ENCODE measurements at regions not wholly inside any gene's neighbourhood (a gene's known extent, or its start where the extent isn't known, plus 50 kb on each side); places are given as distances from the start of the nearest gene placed in this dataset.
"Not testable (repeated sequence)": the region's sequence is repeated elsewhere in the genome, so short reads cannot be mapped to it uniquely, and the experiment has no call there.

- H3K4me3 ChIP-seq (ENCODE audit: low read depth, low read length) = no peak overlapping the region
- TF ChIP-seq, protein P1, sequence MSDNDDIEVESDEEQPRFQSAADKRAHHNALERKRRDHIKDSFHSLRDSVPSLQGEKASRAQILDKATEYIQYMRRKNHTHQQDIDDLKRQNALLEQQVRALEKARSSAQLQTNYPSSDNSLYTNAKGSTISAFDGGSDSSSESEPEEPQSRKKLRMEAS (IDR thresholded peaks at IDR 0.05; ENCODE audit: low read depth, low read length) = no peak
- TF ChIP-seq POLR2A (IDR thresholded peaks at IDR 0.05; ENCODE audit: extremely low read depth, insufficient read length) (no peak), MYC (IDR thresholded peaks at IDR 0.05; ENCODE audit: low read depth, low read length) (no peak), CTCF (IDR thresholded peaks at IDR 0.05; ENCODE audit: low read depth, low read length) (no peak)
- DNase-seq (ENCODE audit: low read depth) = peak; percentile 74
Measured at GRCh38 chr11:70595452-70595851, 197.1 kb downstream of the CTTN start.

DNA sequence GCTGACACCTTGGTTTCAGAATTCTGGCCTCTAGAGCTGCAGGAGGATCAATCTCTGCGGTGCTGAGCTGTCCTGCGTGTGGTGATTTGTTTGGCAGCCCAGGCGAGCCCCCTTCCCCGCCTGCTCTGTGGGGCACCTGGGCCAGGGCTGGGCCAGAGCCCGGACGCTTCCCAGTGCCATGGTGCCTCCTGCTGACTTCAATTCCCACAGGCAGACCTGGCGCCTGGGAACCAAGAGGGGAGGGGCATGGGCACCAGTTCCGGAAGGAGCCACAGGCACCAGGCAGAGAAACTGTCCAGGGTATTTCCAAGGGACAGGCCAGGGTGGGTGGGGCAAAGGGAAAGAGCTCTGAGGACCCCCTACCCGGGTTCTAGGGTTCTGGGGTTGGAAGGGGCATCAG, 197.8 kb downstream of the CTTN start:
- no peak for DNase-seq (ENCODE audit: low read depth)
- TF ChIP-seq, protein P1 (IDR thresholded peaks at IDR 0.05; ENCODE audit: low read depth, low read length) = no peak
- TF ChIP-seq CTCF (IDR thresholded peaks at IDR 0.05; ENCODE audit: low read depth, low read length) = no peak
- no peak for TF ChIP-seq MYC (IDR thresholded peaks at IDR 0.05; ENCODE audit: low read depth, low read length)
- TF ChIP-seq POLR2A (IDR thresholded peaks at IDR 0.05; ENCODE audit: extremely low read depth, insufficient read length) = no peak
- no peak overlapping the region for H3K4me3 ChIP-seq (ENCODE audit: low read depth, low read length)

- H3K4me3 ChIP-seq (ENCODE audit: low read depth, low read length) = no peak overlapping the region
- DNase-seq (ENCODE audit: low read depth) = no peak
- TF ChIP-seq CTCF (IDR thresholded peaks at IDR 0.05; ENCODE audit: low read depth, low read length) = no peak
Measured at GRCh38 chr11:70597006-70597555, 198.8 kb downstream of the CTTN start.

GRCh38 chr11:70597751-70598625, 199.7 kb downstream of the CTTN start:
- TF ChIP-seq CTCF (IDR thresholded peaks at IDR 0.05; ENCODE audit: low read depth, low read length) (no peak), POLR2A (IDR thresholded peaks at IDR 0.05; ENCODE audit: extremely low read depth, insufficient read length) (no peak), MYC (IDR thresholded peaks at IDR 0.05; ENCODE audit: low read depth, low read length) (no peak)
- TF ChIP-seq, protein P1 (IDR thresholded peaks at IDR 0.05; ENCODE audit: low read depth, low read length) = no peak
- DNase-seq (ENCODE audit: low read depth) = no peak

DNA sequence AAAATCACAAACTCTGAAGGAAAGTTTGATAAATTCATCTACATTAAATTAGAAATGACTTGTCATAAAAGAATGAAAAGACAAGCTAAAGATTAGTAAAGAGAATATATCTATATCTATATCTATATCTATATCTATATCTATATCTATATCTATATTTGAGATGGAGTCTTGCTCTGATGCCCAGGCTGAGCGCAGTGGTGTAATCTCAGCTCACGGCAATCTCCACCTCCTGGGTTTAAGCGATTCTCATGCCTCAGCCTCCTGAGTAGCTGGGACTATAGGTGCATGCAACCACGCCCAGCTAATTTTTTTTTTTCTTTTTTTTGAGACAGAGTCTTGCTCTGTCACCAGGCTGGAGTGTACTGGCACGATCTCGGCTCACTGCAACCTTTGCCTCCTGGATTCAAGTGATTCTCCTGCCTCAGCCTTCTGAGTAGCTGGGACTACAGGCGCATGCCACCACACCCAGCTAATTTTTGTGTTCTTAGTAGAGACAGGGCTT, 202.6 kb downstream of the CTTN start:
- H3K4me3 ChIP-seq (ENCODE audit: low read depth, low read length); DNase-seq (ENCODE audit: low read depth): not testable (repeated sequence)

More at GRCh38 chr11:70597751-70598625, 199.7 kb downstream of the CTTN start:
- H3K4me3 ChIP-seq (ENCODE audit: low read depth, low read length) = no peak overlapping the region

DNA sequence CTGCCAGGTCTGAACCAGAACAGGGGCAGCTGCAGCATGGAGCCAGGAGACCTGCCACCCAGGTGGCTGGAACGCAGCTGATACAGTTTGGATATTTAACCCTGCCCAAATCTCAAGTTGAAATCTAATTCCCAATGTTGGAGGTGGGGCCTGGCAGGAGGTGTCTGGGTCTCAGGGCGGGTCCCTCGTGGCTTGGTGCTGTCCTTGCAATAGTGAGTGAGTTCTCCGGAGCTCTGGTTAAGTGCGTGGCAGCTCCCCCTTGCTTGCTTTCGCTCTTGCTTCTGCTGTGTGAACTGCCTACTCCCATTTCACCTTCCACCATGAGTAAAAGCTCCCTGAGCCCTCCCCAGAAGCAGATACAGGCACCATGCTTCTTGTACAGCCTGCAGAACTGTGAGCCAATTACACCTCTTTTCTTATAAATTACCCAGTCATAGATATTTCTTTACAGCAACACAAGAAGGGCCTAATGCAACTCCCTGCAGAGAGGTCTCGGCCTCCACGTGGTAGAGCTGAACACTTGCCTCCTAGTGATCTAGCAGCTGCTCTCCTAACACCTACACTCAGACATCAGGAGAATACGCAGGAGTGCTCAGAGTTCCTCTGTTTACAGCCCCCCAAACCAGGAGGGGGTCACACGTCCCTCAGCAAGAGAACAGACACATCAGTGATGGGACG, 203.7 kb downstream of the CTTN start:
- TF ChIP-seq, protein P1 (IDR thresholded peaks at IDR 0.05; ENCODE audit: low read depth, low read length) = no peak
- TF ChIP-seq MYC (IDR thresholded peaks at IDR 0.05; ENCODE audit: low read depth, low read length) (no peak), CTCF (IDR thresholded peaks at IDR 0.05; ENCODE audit: low read depth, low read length) (no peak), POLR2A (IDR thresholded peaks at IDR 0.05; ENCODE audit: extremely low read depth, insufficient read length) (no peak)
- H3K4me3 ChIP-seq (ENCODE audit: low read depth, low read length) = no peak overlapping the region
- DNase-seq (ENCODE audit: low read depth) = peak; percentile 39

Measured in NB4 (cell line).